ENCODE measurements at regions not wholly inside any gene's neighbourhood (a gene's known extent, or its start where the extent isn't known, plus 50 kb on each side); places are given as distances from the start of the nearest gene placed in this dataset.
A peak's percentile ranks its signal among the peaks of the same experiment; 100 is the strongest.

DNA sequence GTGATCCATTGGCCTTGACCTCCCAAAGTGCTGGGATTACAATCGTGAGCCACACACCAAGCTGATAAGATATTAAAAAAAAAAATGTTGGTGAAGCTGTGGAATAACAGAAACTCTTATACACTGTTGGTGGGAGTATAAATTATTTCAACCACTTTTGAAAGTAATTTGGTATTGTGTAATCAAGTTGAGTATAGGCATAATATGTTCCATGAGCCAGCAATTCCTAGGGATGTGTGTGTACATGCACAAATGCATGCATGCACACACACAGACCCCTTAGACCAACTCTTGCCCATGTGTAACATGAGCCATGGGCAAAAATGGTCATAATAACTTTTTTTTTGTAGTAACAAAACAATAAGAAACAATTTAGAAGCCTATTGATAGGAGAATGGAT is 130.2 kb upstream of the ANKRD28 start:
- Mint-ChIP-seq H3K27ac (no peak overlapping the region), H3K4me1 (peaks cover 32% of the 10 kb centered on the region), H3K9me3 (no peaks in the 10 kb centered on the region), H3K4me3 (no peak overlapping the region), H3K27me3 (ENCODE audit: low read depth, poor library complexity) (peaks cover 2% of the 10 kb centered on the region), H3K36me3 (ENCODE audit: low read depth) (no peaks in the 10 kb centered on the region)
- no peak for DNase-seq
- no peak for TF ChIP-seq CTCF (IDR thresholded peaks at IDR 0.05)

- Mint-ChIP-seq H3K4me3 (no peak overlapping the region), H3K9me3 (no peaks in the 10 kb centered on the region), H3K27ac (no peak overlapping the region), H3K27me3 (ENCODE audit: low read depth, poor library complexity) (no peaks in the 10 kb centered on the region), H3K4me1 (peaks cover 39% of the 10 kb centered on the region), H3K36me3 (ENCODE audit: low read depth) (no peaks in the 10 kb centered on the region)
- DNase-seq: no peak
- TF ChIP-seq CTCF (IDR thresholded peaks at IDR 0.05): no peak
Measured at GRCh38 chr3:15929944-15930571, 132.3 kb upstream of the ANKRD28 start.

GRCh38 chr3:15932348-15933300 is 134.8 kb upstream of the ANKRD28 start:
- DNase-seq: no peak
- Mint-ChIP-seq H3K27me3 (ENCODE audit: low read depth, poor library complexity) (no peaks in the 10 kb centered on the region), H3K27ac (peak overlapping the region; percentile 83)

GRCh38 chr3:15933439-15934139 is 135.8 kb upstream of the ANKRD28 start:
- Mint-ChIP-seq H3K27me3 (ENCODE audit: low read depth, poor library complexity) (no peaks in the 10 kb centered on the region), H3K4me1 (peaks cover 61% of the 10 kb centered on the region), H3K36me3 (ENCODE audit: low read depth) (no peaks in the 10 kb centered on the region), H3K27ac (no peak overlapping the region), H3K9me3 (no peaks in the 10 kb centered on the region), H3K4me3 (no peak overlapping the region)
- TF ChIP-seq CTCF (IDR thresholded peaks at IDR 0.05): no peak
- DNase-seq: no peak

More at GRCh38 chr3:15932348-15933300, 134.8 kb upstream of the ANKRD28 start:
- H3K4me3 Mint-ChIP-seq: no peak overlapping the region
- H3K4me1 Mint-ChIP-seq: peaks cover 61% of the 10 kb centered on the region
- no peaks in the 10 kb centered on the region for H3K36me3 Mint-ChIP-seq (ENCODE audit: low read depth)
- no peaks in the 10 kb centered on the region for H3K9me3 Mint-ChIP-seq
- TF ChIP-seq CTCF (IDR thresholded peaks at IDR 0.05): no peak

- DNase-seq: no peak
- Mint-ChIP-seq H3K27me3 (ENCODE audit: low read depth, poor library complexity) (no peaks in the 10 kb centered on the region), H3K36me3 (ENCODE audit: low read depth) (no peaks in the 10 kb centered on the region), H3K4me1 (peaks cover 59% of the 10 kb centered on the region), H3K4me3 (no peak overlapping the region), H3K27ac (peak overlapping the region; percentile 23), H3K9me3 (no peaks in the 10 kb centered on the region)
- no peak for TF ChIP-seq CTCF (IDR thresholded peaks at IDR 0.05)
Measured at GRCh38 chr3:15934389-15935195, 136.8 kb upstream of the ANKRD28 start.
